ENCODE measurements at regions not wholly inside any gene's neighbourhood (a gene's known extent, or its start where the extent isn't known, plus 50 kb on each side); places are given as distances from the start of the nearest gene placed in this dataset.

DNA sequence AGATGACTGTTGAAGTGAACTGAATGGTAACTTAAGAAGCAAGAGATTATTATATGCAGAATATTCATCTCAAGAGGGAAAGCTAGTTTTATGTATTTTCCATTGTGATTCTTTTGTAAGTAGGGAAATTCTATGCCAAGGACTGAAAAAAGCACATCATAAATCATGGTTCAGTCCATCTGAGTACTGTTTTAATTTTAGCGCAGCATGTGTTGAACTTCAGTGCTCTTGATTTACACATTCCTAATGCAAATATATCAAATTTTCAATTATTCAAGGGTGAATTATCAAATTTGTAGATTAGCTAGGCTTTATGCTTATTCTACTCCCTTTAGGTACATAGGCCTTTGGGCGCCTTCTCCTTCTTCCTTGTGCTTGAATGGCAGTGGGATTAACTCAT, 50.3 kb upstream of the TCF12 start:
- DNase-seq (ENCODE audit: low read depth): no peak

- no peak for DNase-seq (ENCODE audit: low read depth)
Observed at GRCh38 chr15:56866803-56867202, 51.6 kb upstream of the TCF12 start.

- no peak for DNase-seq (ENCODE audit: low read depth)
Observed at GRCh38 chr15:56857828-56858227, 60.6 kb upstream of the TCF12 start.

- no peak for DNase-seq (ENCODE audit: low read depth)
Observed at GRCh38 chr15:56856934-56857333, 61.5 kb upstream of the TCF12 start.

DNA sequence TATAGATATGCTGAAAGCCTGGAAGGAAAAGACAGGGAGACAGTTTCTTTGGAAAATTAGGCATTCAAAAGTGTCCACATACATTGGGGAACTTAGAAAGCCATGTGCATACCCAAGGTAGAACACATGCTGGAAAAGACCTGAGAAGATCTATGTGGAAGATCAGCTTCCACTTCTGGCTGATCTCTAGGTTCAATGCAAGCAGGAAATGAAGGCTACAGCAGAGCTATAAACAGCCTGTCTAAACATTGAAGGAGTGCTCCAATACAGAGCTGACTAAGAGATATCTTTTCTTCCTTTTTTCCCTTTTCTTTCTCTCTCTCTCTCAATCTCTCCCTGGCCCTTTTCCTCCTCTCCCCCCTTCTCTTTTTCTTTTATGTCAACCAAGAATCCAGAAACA, 73.6 kb upstream of the TCF12 start:
- DNase-seq (ENCODE audit: low read depth): no peak

DNA sequence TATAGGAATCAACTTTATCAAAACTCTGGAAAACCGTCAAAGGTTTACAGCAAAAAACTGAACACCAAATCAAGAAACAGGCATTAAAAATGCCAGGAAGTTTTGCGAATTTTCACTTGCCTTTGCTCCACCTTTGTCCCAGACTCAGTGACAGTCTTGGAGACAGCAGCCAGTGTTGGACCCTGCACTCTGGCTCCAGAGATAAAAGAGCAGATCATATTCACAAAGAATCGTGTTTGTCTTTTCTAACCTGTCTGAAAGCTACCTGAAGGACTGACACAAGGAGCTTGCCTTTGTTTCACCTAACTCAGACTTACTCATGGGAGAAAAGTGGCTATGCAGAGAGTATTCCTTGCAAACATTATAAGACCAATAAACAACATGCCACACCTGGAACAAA, 74.0 kb upstream of the TCF12 start:
- DNase-seq (ENCODE audit: low read depth): no peak

DNA sequence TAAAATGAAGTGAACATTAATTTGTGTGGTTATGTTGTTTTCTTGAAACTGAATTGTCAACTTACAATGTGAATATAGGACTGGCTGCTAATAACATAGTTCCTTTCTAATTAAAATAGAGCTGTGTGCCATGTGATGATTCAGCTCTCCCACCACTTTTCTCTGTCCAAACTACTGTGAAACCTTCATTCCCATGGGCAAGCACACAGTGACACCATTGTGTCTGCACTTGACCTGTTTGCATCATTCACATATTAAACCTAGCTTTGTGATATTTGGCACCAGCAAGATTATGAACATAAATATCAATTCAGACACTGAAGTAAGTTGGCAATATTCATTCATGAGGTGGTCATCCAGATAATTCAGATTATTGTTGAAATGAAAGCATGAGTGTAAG, 78.8 kb upstream of the TCF12 start:
- no peak for DNase-seq (ENCODE audit: low read depth)

GRCh38 chr15:56839099-56839498, 79.3 kb upstream of the TCF12 start:
- no peak for DNase-seq (ENCODE audit: low read depth)

DNA sequence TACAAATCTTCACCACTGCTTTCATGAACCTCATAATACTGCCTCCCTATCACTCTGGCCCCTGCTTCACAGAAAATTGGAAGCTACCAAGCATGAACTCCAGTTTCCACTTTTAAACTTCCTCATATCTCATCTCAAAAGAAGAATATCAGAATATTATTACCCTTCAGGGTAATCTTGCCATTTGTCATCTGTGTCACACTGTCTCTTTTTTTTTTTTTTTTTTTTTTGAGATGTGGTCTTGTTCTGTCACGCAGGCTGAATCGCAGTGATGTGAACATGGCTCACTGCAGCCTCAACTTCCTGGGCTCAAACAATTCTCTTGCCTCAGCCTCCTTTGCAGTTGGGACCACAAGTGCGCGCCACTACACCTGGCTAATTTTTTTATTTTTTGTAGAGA, 80.4 kb upstream of the TCF12 start:
- no peak for DNase-seq (ENCODE audit: low read depth)

DNA sequence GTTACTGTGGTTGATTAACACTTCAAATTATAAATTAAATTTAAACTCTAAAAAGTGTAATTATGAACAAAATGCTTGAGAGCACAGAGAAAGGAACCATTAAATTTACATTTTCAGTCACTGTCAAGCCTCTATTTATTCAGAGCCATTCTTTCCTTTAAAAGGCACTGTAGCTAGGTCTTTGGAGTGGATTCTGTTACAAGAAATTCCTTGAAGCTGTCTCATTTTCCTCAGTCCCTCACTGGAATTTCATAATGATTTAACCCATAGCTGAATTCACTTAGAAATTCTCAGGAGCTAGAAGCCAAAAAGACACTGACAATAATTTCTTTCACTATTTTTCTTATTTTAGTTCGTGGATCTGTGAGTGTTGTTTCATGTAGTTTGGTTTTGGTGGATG, 81.2 kb upstream of the TCF12 start:
- DNase-seq (ENCODE audit: low read depth): peak; percentile 51

GRCh38 chr15:56835718-56836171, 82.7 kb upstream of the TCF12 start:
- peak; percentile 42 for DNase-seq (ENCODE audit: low read depth)

DNA sequence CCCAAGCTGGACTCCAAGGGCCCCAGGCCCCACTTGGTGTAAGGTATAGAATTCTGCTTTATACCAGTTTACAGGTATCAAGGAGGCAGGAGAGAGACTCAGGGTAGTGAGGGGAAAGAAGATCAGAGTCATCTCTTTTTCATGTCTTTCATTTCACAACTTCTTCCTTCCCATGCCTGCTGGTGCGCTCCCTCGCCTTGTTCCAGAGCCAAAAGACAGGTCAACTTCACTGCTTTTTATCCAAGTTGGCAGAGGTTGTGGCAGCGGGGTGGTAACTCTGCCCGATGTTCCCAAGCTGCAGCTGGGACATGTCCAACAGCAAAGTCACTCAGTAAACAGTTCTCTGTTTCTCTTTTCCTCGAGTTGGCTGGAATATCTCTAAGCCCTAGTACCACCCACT, 86.3 kb upstream of the TCF12 start:
- DNase-seq (ENCODE audit: low read depth): peak; percentile 61

DNA sequence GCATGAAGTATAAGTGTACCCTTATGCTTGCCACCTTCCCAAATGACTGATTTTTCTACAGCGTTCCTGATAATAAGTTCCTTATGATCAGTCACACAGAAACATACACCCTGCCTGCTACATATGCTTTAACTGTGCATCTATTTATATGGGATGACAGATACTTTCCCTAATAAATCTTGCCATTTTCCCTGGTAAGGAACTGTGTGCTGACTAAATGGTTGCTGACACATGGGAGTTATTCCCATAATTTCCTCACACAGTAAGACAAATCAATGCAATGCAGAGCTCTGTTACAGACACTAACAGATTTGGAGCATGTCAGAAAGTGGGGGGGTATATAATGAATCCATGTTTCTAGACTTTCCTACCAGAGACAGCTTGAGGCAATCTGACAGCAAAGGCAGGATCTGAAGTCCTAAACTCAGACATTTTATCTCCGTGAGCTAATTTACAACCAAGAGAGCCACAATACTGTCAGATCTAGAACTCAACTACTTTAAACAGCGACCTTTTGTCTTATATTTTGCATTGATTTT, 86.9 kb upstream of the TCF12 start:
- no peak for DNase-seq (ENCODE audit: low read depth)

DNA sequence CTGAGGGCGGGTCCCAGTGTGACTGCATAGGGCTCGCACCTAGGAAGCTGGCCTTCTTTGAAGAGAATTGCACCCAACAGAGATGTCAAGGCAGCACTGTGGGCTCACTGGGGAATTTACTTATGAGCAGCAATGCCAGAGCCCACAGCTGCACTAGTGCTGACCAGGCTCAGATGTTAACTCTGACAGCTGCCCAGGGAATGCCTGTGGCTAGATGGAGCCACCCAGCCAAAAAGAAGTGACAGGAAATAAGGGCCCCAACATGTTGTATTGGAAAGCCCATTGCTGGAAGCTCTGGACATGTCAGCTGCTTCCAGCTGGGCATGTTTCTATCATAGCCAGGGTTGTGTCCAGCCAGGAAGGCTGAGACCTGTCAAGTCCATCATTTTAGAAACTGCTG, 90.9 kb upstream of the ZNF280D start:
- DNase-seq (ENCODE audit: low read depth): peak; percentile 98

DNA sequence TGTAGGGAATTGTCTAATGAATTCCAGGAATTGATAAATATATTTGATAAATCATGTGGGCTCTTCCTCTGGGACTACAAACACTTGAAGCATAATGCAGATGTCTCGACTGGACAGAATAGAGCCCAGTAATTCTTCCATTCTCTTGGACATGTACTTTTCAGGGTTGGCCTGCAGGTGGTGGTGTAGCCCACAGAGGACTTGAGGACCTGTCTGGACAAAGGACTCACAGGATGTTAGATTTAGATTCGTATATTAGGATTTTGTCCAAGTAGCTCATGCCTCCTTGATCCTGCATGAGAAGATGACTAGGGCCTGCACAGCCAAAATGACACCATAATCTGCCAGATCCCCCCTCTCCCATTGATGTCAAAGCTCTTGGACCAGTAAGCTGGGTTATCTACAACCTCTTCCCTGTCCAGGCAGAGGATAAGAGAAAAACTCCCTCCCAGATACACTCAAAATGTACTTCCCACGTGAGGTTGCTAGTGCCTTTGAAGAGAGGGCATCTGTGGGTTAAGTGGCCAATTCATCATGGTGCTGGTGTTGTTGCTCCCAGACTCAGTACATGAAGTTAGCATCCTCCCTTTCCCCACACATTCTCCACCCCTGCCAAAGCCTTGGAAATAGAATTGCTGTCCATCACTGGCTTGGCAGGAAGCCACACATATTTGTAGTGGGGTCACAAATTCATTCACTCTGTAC, 88.6 kb upstream of the ZNF280D start:
- DNase-seq (ENCODE audit: low read depth): peak; percentile 77

GRCh38 chr15:56820333-56820732, 87.0 kb upstream of the ZNF280D start:
- DNase-seq (ENCODE audit: low read depth): no peak

DNA sequence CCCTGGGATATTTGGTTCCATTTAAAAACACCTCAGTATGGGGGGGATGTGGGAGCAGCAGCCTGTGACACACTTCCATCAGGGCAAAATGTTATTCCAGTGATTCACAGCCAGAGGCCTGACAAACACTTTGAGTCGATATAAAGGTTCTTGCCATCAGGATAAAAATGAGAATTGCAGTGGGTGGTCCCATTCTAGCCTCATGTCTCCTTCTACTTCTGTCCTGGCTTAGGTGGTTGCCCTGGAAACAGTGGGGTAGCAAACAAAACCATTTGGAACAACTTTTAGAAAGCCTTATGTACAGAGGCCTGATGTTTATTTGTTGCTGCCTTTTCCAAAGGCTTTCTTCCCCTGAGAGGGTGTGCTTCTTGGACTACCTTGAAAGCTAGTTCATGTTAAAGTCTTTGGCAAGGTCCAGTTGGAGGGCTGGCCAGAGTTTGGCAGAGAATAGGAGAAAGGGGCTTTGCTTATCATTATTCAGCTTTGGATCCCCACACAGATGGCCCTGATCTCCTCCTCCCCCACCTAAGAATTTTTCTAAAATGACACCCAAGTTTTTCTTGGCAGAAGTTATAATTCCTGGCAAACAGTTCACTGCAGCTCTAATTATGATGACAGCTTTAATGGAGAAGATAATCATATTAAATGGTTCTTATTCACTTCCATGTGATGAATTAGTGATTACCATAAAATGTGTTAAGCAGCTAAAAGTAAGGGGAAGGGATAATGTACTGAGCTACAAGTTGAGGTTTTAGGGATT, 84.2 kb upstream of the ZNF280D start:
- peak; percentile 43 for DNase-seq (ENCODE audit: low read depth)

DNA sequence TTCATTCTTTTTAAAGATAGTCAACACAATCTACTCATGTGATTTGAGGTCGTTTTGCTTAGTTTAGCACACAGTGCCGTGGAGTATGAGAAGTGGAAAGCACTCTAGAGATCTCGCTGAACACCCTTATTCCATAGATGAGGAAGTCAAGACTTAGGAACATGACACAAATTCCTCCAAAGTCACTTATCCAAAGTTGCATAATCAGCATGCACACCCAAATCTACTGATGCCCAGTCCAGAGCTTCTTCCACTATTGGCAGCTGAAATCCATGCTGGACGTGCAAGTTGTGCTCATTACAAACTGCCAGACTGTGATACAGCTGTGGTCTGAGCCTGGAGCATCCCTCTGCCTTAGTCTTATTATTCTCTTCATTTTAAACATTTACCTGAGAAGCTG, 83.5 kb upstream of the ZNF280D start:
- no peak for DNase-seq (ENCODE audit: low read depth)

- DNase-seq (ENCODE audit: low read depth): no peak
Observed at GRCh38 chr15:56815247-56815646, 81.9 kb upstream of the ZNF280D start.

DNA sequence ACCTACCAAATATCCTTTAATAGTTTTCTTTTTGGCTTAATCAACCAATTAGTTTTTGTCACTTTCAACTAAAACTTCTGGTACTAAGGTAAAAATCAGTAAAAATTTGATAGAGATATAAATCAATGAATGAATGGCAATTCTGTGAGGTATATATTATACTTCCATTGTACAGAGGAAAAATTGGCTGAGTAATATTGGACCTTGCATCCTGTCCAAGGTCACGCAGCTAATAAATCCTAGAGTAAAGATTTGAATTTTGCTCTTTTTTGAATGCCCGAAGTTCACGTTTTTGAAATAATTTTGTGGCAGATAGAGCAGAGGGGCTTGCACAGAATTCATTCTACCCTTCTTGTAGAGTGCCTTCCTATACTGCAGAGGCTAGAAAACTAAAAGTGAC, 81.1 kb upstream of the ZNF280D start:
- no peak for DNase-seq (ENCODE audit: low read depth)

DNA sequence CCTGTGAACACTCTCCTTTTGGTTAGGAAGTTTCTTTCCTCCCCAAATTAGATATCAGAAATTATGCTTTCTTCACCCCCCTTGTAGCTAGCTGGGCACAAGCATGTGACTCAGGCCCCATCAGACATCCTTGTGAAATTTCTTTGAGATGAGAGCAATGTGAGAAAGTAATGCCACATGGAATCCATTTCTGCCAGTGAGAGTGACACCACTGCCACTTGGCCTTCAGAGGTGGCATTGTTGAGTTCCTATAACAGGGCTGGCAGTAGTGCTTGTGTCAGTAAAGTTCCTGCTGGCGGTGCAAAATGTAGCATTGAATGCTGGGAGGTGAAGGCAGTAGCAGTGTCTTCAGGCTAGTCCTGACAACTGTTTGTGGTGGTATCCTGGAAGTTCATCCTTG, 80.7 kb upstream of the ZNF280D start:
- DNase-seq (ENCODE audit: low read depth): peak; percentile 41

DNA sequence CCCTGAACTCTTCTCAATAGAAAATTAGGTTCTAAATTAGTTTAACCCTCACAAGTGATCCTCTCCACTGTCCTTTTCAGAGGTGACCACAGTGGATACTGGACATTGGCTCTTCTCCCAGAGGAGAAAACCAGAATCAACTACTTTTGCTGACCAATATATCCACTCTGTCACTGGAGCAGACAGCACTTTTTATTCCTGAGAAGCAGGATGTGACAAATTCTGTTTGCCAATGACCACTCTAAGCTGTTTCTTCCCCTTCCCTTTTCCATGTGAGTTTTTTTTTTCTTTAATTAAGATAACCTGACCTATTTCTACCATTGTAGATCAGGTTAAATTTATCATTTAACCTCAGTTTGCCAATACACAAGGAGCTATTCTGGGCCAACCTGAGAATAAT, 79.7 kb upstream of the ZNF280D start:
- DNase-seq (ENCODE audit: low read depth): no peak

- no peak for DNase-seq (ENCODE audit: low read depth)
Observed at GRCh38 chr15:56812221-56812620, 78.9 kb upstream of the ZNF280D start.

Data from myocyte (in vitro differentiated cells).